ENCODE measurements at regions not wholly inside any gene's neighbourhood (a gene's known extent, or its start where the extent isn't known, plus 50 kb on each side); places are given as distances from the start of the nearest gene placed in this dataset.

GRCh38 chr1:29907596-29907995, 671.3 kb downstream of the PTPRU start:
- TF ChIP-seq PPARA (CRISPR knock-in tag; IDR thresholded peaks at IDR 0.05; ENCODE audit: borderline replicate concordance) (no peak), CREB5 (CRISPR knock-in tag; IDR thresholded peaks at IDR 0.05; ENCODE audit: low read depth) (no peak), ZFP3 (CRISPR knock-in tag; IDR thresholded peaks at IDR 0.05) (no peak), TCF4 (CRISPR knock-in tag; IDR thresholded peaks at IDR 0.05; ENCODE audit: borderline replicate concordance) (no peak), TOX (CRISPR knock-in tag; IDR thresholded peaks at IDR 0.05; ENCODE audit: borderline replicate concordance) (no peak), SNAI2 (CRISPR knock-in tag; IDR thresholded peaks at IDR 0.05) (no peak), CSRNP3 (CRISPR knock-in tag; IDR thresholded peaks at IDR 0.05) (no peak), OSR1 (CRISPR knock-in tag; IDR thresholded peaks at IDR 0.05) (no peak), ZFP30 (CRISPR knock-in tag; IDR thresholded peaks at IDR 0.05) (no peak)
